K562 (cell line): ENCODE measurements at regions not wholly inside any gene's neighbourhood (a gene's known extent, or its start where the extent isn't known, plus 50 kb on each side); places are given as distances from the start of the nearest gene placed in this dataset.

Experiments
- ATAC-seq: fragments of 200-7000 bp; cut with Tn5 transposase; 3 replicates; pipeline ENCODE4 v1.9.1; 2020; ENCODE audit warnings: moderate library complexity
- BruUV-seq: library from RNA; stranded (reverse); fragments of 400-500 nt; replicated peaks from 2 replicates; lab custom pipeline; 2021; lab: Mats Ljungman, UMichigan
- CTCF ChIA-PET: fragments of 300-600 bp; formaldehyde crosslinking; extraction: SDS; loops from one replicate; lab custom pipeline; 2021; ENCODE audit warnings: low intra/inter-chr PET ratio; lab: Yijun Ruan, JAX
- POLR2A ChIA-PET: fragments of 300-600, 350-650 bp; sonication (Branson Sonifier 250); formaldehyde crosslinking; extraction: SDS; loops from one replicate; lab custom pipeline; 2021; ENCODE audit warnings: antibody characterized with exemption, inconsistent platforms; lab: Yijun Ruan, JAX
- DNase-seq, 4 experiments: peaks; one replicate each; pipeline versions ENCODE4 v3.0.0 to v3.0.0-alpha.2; 2011 to 2018; ENCODE audit warnings: low spot score in 3 of 4, mixed read lengths in 3 of 4; ENCODE audit errors: extremely low read depth in 1 of 4
- FAIRE-seq: peaks from 2 replicates; lab custom pipeline; 2011; peaks lifted over from hg19 to GRCh38; lab: Jason Lieb, UNC
- H2AFZ ChIP-seq: 2 replicates; pipeline ENCODE4 v1.6.0; 2011; ENCODE audit warnings: low read depth, low read length, control low read depth, inconsistent platforms
- H3K27ac ChIP-seq: fragments of 200-600 bp; 3 replicates; pipeline ENCODE4 v1.8.0; 2011; ENCODE audit warnings: low read depth, mild to moderate bottlenecking, control low read depth, inconsistent platforms, low read length, moderate library complexity, mixed read lengths; ENCODE audit errors: extremely low read depth
- H3K27me3 ChIP-seq, 2 experiments: fragments of 300-600 bp in 1 of 2; 2 replicates in 1 of 2; 3 replicates in 1 of 2; pipeline versions ENCODE4 v1.6.0 to v1.8.0; 2011; ENCODE audit warnings: inconsistent platforms in 2 of 2, low read length in 2 of 2, mild to moderate bottlenecking in 1 of 2, mixed read lengths in 1 of 2, moderate library complexity in 1 of 2; ENCODE audit not compliant: control insufficient read depth in 2 of 2, insufficient read depth in 2 of 2
- H3K36me3 ChIP-seq: fragments of 300-600 bp; 3 replicates; pipeline ENCODE4 v1.8.0; 2011; ENCODE audit warnings: mild to moderate bottlenecking, low read length, inconsistent platforms; ENCODE audit not compliant: control insufficient read depth, insufficient read depth
- H3K4me1 ChIP-seq, 2 experiments: fragments of 200-600 bp in 1 of 2; replicated peaks in 1 of 2; 2 replicates in 1 of 2; 3 replicates in 1 of 2; pipeline versions ENCODE4 v1.5.1 to v1.8.0; 2011; ENCODE audit warnings: inconsistent platforms in 2 of 2, low read length in 2 of 2, mild to moderate bottlenecking in 1 of 2, mixed read lengths in 1 of 2, moderate library complexity in 1 of 2; ENCODE audit not compliant: control insufficient read depth in 2 of 2, insufficient read depth in 2 of 2
- H3K4me2 ChIP-seq: 2 replicates; pipeline ENCODE4 v1.6.1; 2011; ENCODE audit warnings: low read length, control low read depth, inconsistent platforms, mixed read lengths; ENCODE audit not compliant: insufficient read depth
- H3K4me3 ChIP-seq: fragments of 200-600 bp; sonication (generic), shearing (Covaris generic); 2 replicates; pipeline ENCODE4 v1.5.1; 2016; ENCODE audit warnings: control low read depth, inconsistent platforms
- H3K79me2 ChIP-seq: fragments of 200-600 bp; 3 replicates; pipeline ENCODE4 v1.8.0; 2011; ENCODE audit warnings: low read length, inconsistent platforms; ENCODE audit not compliant: control insufficient read depth, insufficient read depth
- H3K9ac ChIP-seq, 2 experiments: 2 replicates each; pipeline versions ENCODE4 v1.6.0 to v1.6.1; 2011; ENCODE audit warnings: low read depth in 2 of 2, low read length in 2 of 2, control low read depth in 1 of 2, inconsistent platforms in 1 of 2, mild to moderate bottlenecking in 1 of 2, mixed read lengths in 1 of 2; ENCODE audit not compliant: insufficient read depth in 1 of 2
- H3K9me1 ChIP-seq: one replicate; pipeline ENCODE4 v1.6.0; 2011; ENCODE audit warnings: inconsistent platforms, mild to moderate bottlenecking, low read length, moderate library complexity; ENCODE audit not compliant: control insufficient read depth, insufficient read depth
- H3K9me3 ChIP-seq: replicated peaks from 2 replicates; pipeline ENCODE4 v1.5.1; 2011; ENCODE audit warnings: low read depth, low read length, inconsistent platforms; ENCODE audit not compliant: control insufficient read depth, insufficient read depth
- H4K20me1 ChIP-seq: replicated peaks from 2 replicates; pipeline ENCODE4 v1.6.1; 2011; ENCODE audit warnings: low read length, inconsistent platforms, mixed read lengths; ENCODE audit not compliant: control insufficient read depth, insufficient read depth
- PATZ1 ChIP-seq: fragments of 250-450 bp; sonication (Bioruptor Pico); IDR thresholded peaks from 2 replicates; pipeline ENCODE4 v1.5.0; 2020; ENCODE audit warnings: mild to moderate bottlenecking, borderline replicate concordance
- RAD21 ChIP-seq, 2 experiments: fragments of 250-450 bp in 1 of 2; fragments of 450-650 bp in 1 of 2; sonication (Bioruptor Pico) in 1 of 2; formaldehyde crosslinking in 1 of 2; IDR thresholded peaks in 1 of 2; conservative IDR thresholded peaks in 1 of 2; 2 replicates each; pipeline versions ENCODE4 v1.4.0 to v1.8.0; 2020 to 2022; ENCODE audit warnings: mild to moderate bottlenecking in 2 of 2, moderate library complexity in 1 of 2
- ZNF143 ChIP-seq: sonication (generic); formaldehyde crosslinking; IDR thresholded peaks from 2 replicates; pipeline ENCODE4 v1.9.0; 2022; ENCODE audit warnings: mild to moderate bottlenecking, missing genetic modification reagents
- ZNF445 ChIP-seq: fragments of 250-450 bp; sonication (Bioruptor Pico); IDR thresholded peaks from 2 replicates; pipeline ENCODE4 v1.4.0; 2020; ENCODE audit warnings: low read depth, mild to moderate bottlenecking, moderate library complexity
- WGBS: fragments of 100-300 bp; shearing (Covaris generic); methylation state at CpG from one replicate; pipeline ENCODE4 v1.1.6; 2016; ENCODE audit warnings: low coverage, mixed read lengths; ENCODE audit not compliant: insufficient coverage; ENCODE audit errors: missing lambda C conversion rate; 5-methylcytosine and 5-hydroxymethylcytosine counted together
- in situ Hi-C: fragments of 300-500 bp; cut with MboI; formaldehyde crosslinking; loops from 4 replicates; pipeline ENCODE4 v1.15.0; 2018; ENCODE audit warnings: inconsistent platforms, mixed read lengths
- intact Hi-C: fragments of 100-400 bp; cut with micrococcal nuclease; formaldehyde crosslinking; loops from 2 replicates; pipeline ENCODE4 v1.14.2; 2022
- TF ChIP-seq, protein P1 (sequence below): fragments of 200-400 bp; formaldehyde crosslinking; IDR thresholded peaks from 2 replicates; pipeline ENCODE4 v1.6.1; 2017; ENCODE audit warnings: mild to moderate bottlenecking, low read depth, low read length, moderate library complexity
- TF ChIP-seq, protein P2 (sequence below): sonication (generic); formaldehyde crosslinking; IDR thresholded peaks from 2 replicates; pipeline ENCODE4 v1.8.0; 2022; ENCODE audit warnings: missing genetic modification reagents, mild to moderate bottlenecking, borderline replicate concordance

DNA sequence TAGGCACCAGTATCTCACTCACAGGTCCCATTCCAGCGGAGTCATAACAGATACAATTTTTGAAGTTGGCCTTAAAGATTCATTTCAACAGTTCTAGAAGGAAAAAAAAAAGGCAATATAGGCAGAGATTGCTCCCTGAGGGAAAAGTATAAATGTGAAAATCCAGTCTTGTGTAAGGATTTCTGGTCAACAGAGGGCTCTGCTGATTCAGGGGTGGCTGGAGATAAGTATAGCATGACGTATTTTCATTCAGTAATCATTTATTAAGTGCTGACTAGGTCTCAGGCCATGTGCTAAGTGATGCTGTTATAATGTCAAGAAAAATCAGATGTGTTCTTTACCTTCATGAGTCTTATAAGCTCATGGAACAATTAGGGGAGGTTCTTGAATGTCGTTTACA is 377.3 kb upstream of the MEF2C start:
- Histone ChIP-seq H4K20me1 (no peaks in the 10 kb centered on the region), H3K4me2 (no peak overlapping the region), H3K27ac (no peak overlapping the region), H3K4me3 (no peak overlapping the region), H3K79me2 (no peaks in the 10 kb centered on the region), H3K9me1 (no peaks in the 10 kb centered on the region), H3K9ac (no peak overlapping the region), H3K9me3 (no peaks in the 10 kb centered on the region), H3K4me1 (no peaks in the 10 kb centered on the region; a peak in 1 of 5 replicates), H2AFZ (no peak overlapping the region), H3K27me3 (no peaks in the 10 kb centered on the region), H3K36me3 (no peaks in the 10 kb centered on the region)
- peak in 1 of 2 experiments; percentile 48; a peak in 2 of 4 replicates for TF ChIP-seq RAD21 (CRISPR knock-in tag; conservative IDR thresholded peaks at IDR 0.05 in 1 of 2, IDR thresholded peaks at IDR 0.05 in 1 of 2)
- TF ChIP-seq, protein P1, sequence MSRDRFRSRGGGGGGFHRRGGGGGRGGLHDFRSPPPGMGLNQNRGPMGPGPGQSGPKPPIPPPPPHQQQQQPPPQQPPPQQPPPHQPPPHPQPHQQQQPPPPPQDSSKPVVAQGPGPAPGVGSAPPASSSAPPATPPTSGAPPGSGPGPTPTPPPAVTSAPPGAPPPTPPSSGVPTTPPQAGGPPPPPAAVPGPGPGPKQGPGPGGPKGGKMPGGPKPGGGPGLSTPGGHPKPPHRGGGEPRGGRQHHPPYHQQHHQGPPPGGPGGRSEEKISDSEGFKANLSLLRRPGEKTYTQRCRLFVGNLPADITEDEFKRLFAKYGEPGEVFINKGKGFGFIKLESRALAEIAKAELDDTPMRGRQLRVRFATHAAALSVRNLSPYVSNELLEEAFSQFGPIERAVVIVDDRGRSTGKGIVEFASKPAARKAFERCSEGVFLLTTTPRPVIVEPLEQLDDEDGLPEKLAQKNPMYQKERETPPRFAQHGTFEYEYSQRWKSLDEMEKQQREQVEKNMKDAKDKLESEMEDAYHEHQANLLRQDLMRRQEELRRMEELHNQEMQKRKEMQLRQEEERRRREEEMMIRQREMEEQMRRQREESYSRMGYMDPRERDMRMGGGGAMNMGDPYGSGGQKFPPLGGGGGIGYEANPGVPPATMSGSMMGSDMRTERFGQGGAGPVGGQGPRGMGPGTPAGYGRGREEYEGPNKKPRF = no peak
- TF ChIP-seq, protein P2, sequence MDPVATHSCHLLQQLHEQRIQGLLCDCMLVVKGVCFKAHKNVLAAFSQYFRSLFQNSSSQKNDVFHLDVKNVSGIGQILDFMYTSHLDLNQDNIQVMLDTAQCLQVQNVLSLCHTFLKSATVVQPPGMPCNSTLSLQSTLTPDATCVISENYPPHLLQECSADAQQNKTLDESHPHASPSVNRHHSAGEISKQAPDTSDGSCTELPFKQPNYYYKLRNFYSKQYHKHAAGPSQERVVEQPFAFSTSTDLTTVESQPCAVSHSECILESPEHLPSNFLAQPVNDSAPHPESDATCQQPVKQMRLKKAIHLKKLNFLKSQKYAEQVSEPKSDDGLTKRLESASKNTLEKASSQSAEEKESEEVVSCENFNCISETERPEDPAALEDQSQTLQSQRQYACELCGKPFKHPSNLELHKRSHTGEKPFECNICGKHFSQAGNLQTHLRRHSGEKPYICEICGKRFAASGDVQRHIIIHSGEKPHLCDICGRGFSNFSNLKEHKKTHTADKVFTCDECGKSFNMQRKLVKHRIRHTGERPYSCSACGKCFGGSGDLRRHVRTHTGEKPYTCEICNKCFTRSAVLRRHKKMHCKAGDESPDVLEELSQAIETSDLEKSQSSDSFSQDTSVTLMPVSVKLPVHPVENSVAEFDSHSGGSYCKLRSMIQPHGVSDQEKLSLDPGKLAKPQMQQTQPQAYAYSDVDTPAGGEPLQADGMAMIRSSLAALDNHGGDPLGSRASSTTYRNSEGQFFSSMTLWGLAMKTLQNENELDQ (CRISPR knock-in tag) = no peak
- TF ChIP-seq ZNF445 (CRISPR knock-in tag) = no peak
- TF ChIP-seq ZNF143 = no peak
- TF ChIP-seq PATZ1 (CRISPR knock-in tag) = no peak
- 23% methylated on average over 2 of the region's 3 CpGs for WGBS
- BruUV-seq = no TSS peak
- ATAC-seq (no peak), FAIRE-seq (no peak), DNase-seq (no peak)
- CTCF ChIA-PET = no interaction called here
- POLR2A ChIA-PET = no interaction called here
- intact Hi-C loops = loop anchor here (10.0 kb wide), 1 partner anchor 465 kb away; no protein-coding TSS in a partner anchor
- in situ Hi-C loops = no loop called here
